Left renal pelvis (tissue), 4 donors: ENCODE measurements at regions not wholly inside any gene's neighbourhood (a gene's known extent, or its start where the extent isn't known, plus 50 kb on each side); places are given as distances from the start of the nearest gene placed in this dataset.
A peak's percentile ranks its signal among the peaks of the same experiment; 100 is the strongest.
"Not testable (repeated sequence)": the region's sequence is repeated elsewhere in the genome, so short reads cannot be mapped to it uniquely, and the experiment has no call there.

Experiments
- DNase-seq, 4 donors: peaks; one replicate each; pipeline ENCODE4 v3.0.0-alpha.2; 2013; ENCODE audit warnings: low read depth in 4 of 4, low spot score in 3 of 4

GRCh38 chr9:85163415-85163814 lies 493.9 kb downstream of the NTRK2 start:
- DNase-seq, result no peak

- DNase-seq, result no peak
Measured at GRCh38 chr9:85162822-85163221, 493.3 kb downstream of the NTRK2 start.

GRCh38 chr9:85160944-85161343 lies 491.4 kb downstream of the NTRK2 start:
- DNase-seq, result not testable (repeated sequence)

- DNase-seq, result no peak
Measured at GRCh38 chr9:85158512-85158911, 489.0 kb downstream of the NTRK2 start.

- DNase-seq, result no peak
Measured at GRCh38 chr9:85157772-85158171, 488.2 kb downstream of the NTRK2 start.

- no peak for DNase-seq
Measured at GRCh38 chr9:85156652-85157051, 487.1 kb downstream of the NTRK2 start.

- no peak for DNase-seq
Measured at GRCh38 chr9:85155352-85155751, 485.8 kb downstream of the NTRK2 start.

GRCh38 chr9:85151741-85152140 lies 482.2 kb downstream of the NTRK2 start:
- no peak for DNase-seq

- peak in 1 of 4 donors; percentile 42 for DNase-seq
Measured at GRCh38 chr9:85151162-85151561, 481.6 kb downstream of the NTRK2 start.

- no peak for DNase-seq
Measured at GRCh38 chr9:85147046-85147640, 477.6 kb downstream of the NTRK2 start.

- DNase-seq, result no peak
Measured at GRCh38 chr9:85142968-85143367, 473.4 kb downstream of the NTRK2 start.

GRCh38 chr9:85142496-85142911 lies 473.0 kb downstream of the NTRK2 start:
- no peak for DNase-seq

- no peak for DNase-seq
Measured at GRCh38 chr9:85137696-85138095, 468.2 kb downstream of the NTRK2 start.

- no peak for DNase-seq
Measured at GRCh38 chr9:85136987-85137386, 467.5 kb downstream of the NTRK2 start.

- DNase-seq, result no peak
Measured at GRCh38 chr9:85136507-85136906, 467.0 kb downstream of the NTRK2 start.

- DNase-seq, result no peak
Measured at GRCh38 chr9:85130764-85131163, 461.2 kb downstream of the NTRK2 start.

- no peak for DNase-seq
Measured at GRCh38 chr9:85130260-85130659, 460.7 kb downstream of the NTRK2 start.

GRCh38 chr9:85129514-85129913 lies 460.0 kb downstream of the NTRK2 start:
- DNase-seq, result no peak

- no peak for DNase-seq
Measured at GRCh38 chr9:85118990-85119755, 449.6 kb downstream of the NTRK2 start.

- DNase-seq, result no peak
Measured at GRCh38 chr9:85117831-85118230, 448.3 kb downstream of the NTRK2 start.

GRCh38 chr9:85115473-85115872 lies 445.9 kb downstream of the NTRK2 start:
- no peak for DNase-seq

GRCh38 chr9:85114799-85115198 lies 445.3 kb downstream of the NTRK2 start:
- DNase-seq, result no peak
